ENCODE measurements at regions not wholly inside any gene's neighbourhood (a gene's known extent, or its start where the extent isn't known, plus 50 kb on each side); places are given as distances from the start of the nearest gene placed in this dataset.

DNA sequence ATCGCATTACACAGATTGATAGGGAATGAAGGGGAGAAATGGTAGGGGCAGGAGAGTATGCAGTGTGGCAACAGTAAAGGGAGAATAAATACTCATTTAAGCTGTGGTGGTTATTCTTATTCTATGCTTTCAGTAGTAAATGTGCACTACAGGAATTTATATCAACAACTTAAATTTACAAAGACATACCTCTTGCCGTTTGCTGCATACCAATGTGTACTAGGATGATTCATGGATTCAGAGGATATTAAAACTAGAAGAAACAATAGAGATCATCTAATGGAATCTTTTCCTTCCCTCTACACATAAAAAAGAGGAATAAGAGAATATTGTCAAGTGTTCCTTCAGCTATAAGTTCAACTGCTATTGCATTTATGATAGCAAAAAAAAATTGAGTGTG lies 103.3 kb upstream of the RASA1 start:
- H3K4me1 Mint-ChIP-seq: peaks cover 0 to 2% (median 0%) of the 10 kb centered on the region in 4 donors
- DNase-seq: no peak
- intact Hi-C loops (cut with micrococcal nuclease): no loop called here
- no peak overlapping the region for H3K27ac ChIP-seq (ENCODE audit: low read depth, low read length)
- H3K27ac Mint-ChIP-seq: no peak overlapping the region
- H3K9me3 Mint-ChIP-seq: no peaks in the 10 kb centered on the region
- H3K27me3 ChIP-seq (ENCODE audit: insufficient read depth, low read length): no peaks in the 10 kb centered on the region
- H3K36me3 ChIP-seq (ENCODE audit: insufficient read depth, low read length): no peaks in the 10 kb centered on the region
- no peaks in the 10 kb centered on the region for H3K27me3 Mint-ChIP-seq
- no peak overlapping the region for H3K4me3 Mint-ChIP-seq
- no peaks in the 10 kb centered on the region for H3K4me1 ChIP-seq (ENCODE audit: insufficient read depth, low read length)
- ChIA-PET POLR2A (ENCODE audit: partially characterized antibody) (no interaction called here), CTCF (ENCODE audit: partially characterized antibody) (interaction anchor here (1.0 kb wide), 1 partner anchor 17 kb away, joined by 3 read pairs; no protein-coding TSS in a partner anchor)
- no peak overlapping the region for H3K4me3 ChIP-seq (ENCODE audit: low read length in 2 of 2)
- H3K9me3 ChIP-seq (ENCODE audit: control insufficient read depth in 1 of 2, low read length in 2 of 2): no peaks in the 10 kb centered on the region
- no peaks in the 10 kb centered on the region for H3K36me3 Mint-ChIP-seq

- H3K9me3 ChIP-seq (ENCODE audit: control insufficient read depth in 1 of 2, low read length in 2 of 2): no peaks in the 10 kb centered on the region
- POLR2A ChIA-PET (ENCODE audit: partially characterized antibody): interaction anchor here (0.6 kb wide), 1 partner anchor 30 kb away, joined by 4 read pairs; no protein-coding TSS in a partner anchor
- peaks cover 0 to 1% (median 0%) of the 10 kb centered on the region in 8 donors for H3K9me3 Mint-ChIP-seq
- DNase-seq: no peak
- no peaks in the 10 kb centered on the region for H3K27me3 Mint-ChIP-seq
- no peak overlapping the region for H3K27ac ChIP-seq (ENCODE audit: low read depth, low read length)
- H3K36me3 ChIP-seq (ENCODE audit: insufficient read depth, low read length): no peaks in the 10 kb centered on the region
- no peak overlapping the region for H3K27ac Mint-ChIP-seq
- no peaks in the 10 kb centered on the region for H3K4me1 ChIP-seq (ENCODE audit: insufficient read depth, low read length)
- no peaks in the 10 kb centered on the region for H3K27me3 ChIP-seq (ENCODE audit: insufficient read depth, low read length)
- no peak overlapping the region for H3K4me3 ChIP-seq (ENCODE audit: low read length in 2 of 2)
- H3K4me3 Mint-ChIP-seq: no peak overlapping the region
- peaks cover 0 to 4% of the 10 kb centered on the region in 2 donors for H3K36me3 Mint-ChIP-seq
- peaks cover 0 to 5% (median 2%) of the 10 kb centered on the region in 4 donors for H3K4me1 Mint-ChIP-seq
- intact Hi-C loops (cut with micrococcal nuclease): no loop called here
- CTCF ChIA-PET (ENCODE audit: partially characterized antibody): no interaction called here
Measured at GRCh38 chr5:87169300-87169991, 98.2 kb upstream of the RASA1 start.

DNA sequence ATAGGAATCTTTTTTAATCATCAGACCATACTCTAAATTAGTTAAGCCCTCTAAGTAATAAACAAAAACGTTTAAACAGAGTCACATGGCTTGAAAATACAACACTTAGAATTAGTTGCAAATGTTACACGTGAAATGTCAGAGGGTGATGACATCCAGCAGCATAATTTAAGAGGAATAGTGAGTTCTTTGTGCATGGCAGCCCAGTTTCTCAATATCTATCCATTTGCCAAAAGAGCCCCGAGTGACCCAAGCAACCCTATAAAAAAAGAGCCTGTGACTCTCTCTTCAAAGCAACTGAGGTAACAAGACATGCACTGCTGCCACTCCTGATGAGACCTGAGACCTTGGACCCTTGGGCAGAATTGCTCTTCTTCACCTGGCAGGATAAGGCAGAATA lies 96.9 kb upstream of the RASA1 start:
- H3K4me3 ChIP-seq (ENCODE audit: low read length in 2 of 2): no peak overlapping the region
- ChIA-PET POLR2A (ENCODE audit: partially characterized antibody) (no interaction called here), CTCF (ENCODE audit: partially characterized antibody) (no interaction called here)
- no peak overlapping the region for H3K27ac Mint-ChIP-seq
- H3K36me3 ChIP-seq (ENCODE audit: insufficient read depth, low read length): no peaks in the 10 kb centered on the region
- H3K9me3 Mint-ChIP-seq: peaks cover 0 to 1% (median 0%) of the 10 kb centered on the region in 8 donors
- intact Hi-C loops (cut with micrococcal nuclease): no loop called here
- H3K36me3 Mint-ChIP-seq: peaks cover 0 to 4% of the 10 kb centered on the region in 2 donors
- H3K4me1 ChIP-seq (ENCODE audit: insufficient read depth, low read length): no peaks in the 10 kb centered on the region
- no peak overlapping the region for H3K27ac ChIP-seq (ENCODE audit: low read depth, low read length)
- H3K4me3 Mint-ChIP-seq: no peak overlapping the region
- H3K27me3 Mint-ChIP-seq: no peaks in the 10 kb centered on the region
- no peak for DNase-seq
- peaks cover 0 to 5% (median 2%) of the 10 kb centered on the region in 4 donors for H3K4me1 Mint-ChIP-seq
- H3K9me3 ChIP-seq (ENCODE audit: control insufficient read depth in 1 of 2, low read length in 2 of 2): no peaks in the 10 kb centered on the region
- H3K27me3 ChIP-seq (ENCODE audit: insufficient read depth, low read length): no peaks in the 10 kb centered on the region

GRCh38 chr5:87182649-87183048 lies 85.0 kb upstream of the RASA1 start:
- Mint-ChIP-seq H3K4me1 (peaks cover 12 to 22% (median 17%) of the 10 kb centered on the region in 4 donors), H3K4me3 (peak overlapping the region; percentile 22 to 91 (median 75)), H3K9me3 (no peaks in the 10 kb centered on the region), H3K27me3 (no peaks in the 10 kb centered on the region), H3K36me3 (no peaks in the 10 kb centered on the region), H3K27ac (peak overlapping the region in 4 of 7 donors; percentile 42 to 78 (median 70))
- Histone ChIP-seq H3K4me1 (ENCODE audit: insufficient read depth, low read length) (peaks cover 15% of the 10 kb centered on the region), H3K4me3 (ENCODE audit: low read length in 2 of 2) (peak overlapping the region in 1 of 2 donors; percentile 10), H3K27me3 (ENCODE audit: insufficient read depth, low read length) (no peaks in the 10 kb centered on the region), H3K9me3 (ENCODE audit: control insufficient read depth in 1 of 2, low read length in 2 of 2) (no peaks in the 10 kb centered on the region), H3K27ac (ENCODE audit: low read depth, low read length) (no peak overlapping the region), H3K36me3 (ENCODE audit: insufficient read depth, low read length) (no peaks in the 10 kb centered on the region)
- intact Hi-C loops (cut with micrococcal nuclease): loop anchor here (5.0 kb wide), 1 partner anchor 45 kb away; no protein-coding TSS in a partner anchor
- ChIA-PET CTCF (ENCODE audit: partially characterized antibody) (interaction anchor here (0.8 kb wide), 1 partner anchor 126 kb away, joined by 3 read pairs; no protein-coding TSS in a partner anchor), POLR2A (ENCODE audit: partially characterized antibody) (interaction anchor here (0.7 to 2.9 kb wide), 7 partner anchors 16 to 108 kb away, joined by 3 to 8 read pairs (median 3); no protein-coding TSS in a partner anchor)
- DNase-seq: peak in 4 of 5 donors; percentile 2 to 25 (median 8)

DNA sequence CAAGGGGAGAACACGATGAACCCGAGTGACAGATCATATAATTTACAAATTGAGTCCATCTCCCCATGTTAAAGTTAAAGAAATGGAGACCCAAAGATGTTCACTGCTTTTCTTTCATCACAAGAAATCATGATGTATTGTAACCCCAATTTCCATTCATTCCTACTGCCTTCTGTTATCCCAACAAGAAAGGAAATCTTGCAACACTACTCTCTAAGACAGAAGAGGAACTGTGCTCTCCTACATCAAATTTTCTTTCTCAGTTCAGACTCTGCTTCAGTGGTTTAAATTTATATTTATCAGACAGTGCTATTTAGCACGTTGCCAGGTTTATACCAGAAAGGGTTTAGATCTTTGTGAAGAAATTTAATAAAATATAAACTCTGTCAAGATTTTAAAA lies 83.8 kb upstream of the RASA1 start:
- ChIA-PET POLR2A (ENCODE audit: partially characterized antibody) (interaction anchor here (2.9 kb wide), 1 partner anchor 15 kb away, joined by 8 read pairs; no protein-coding TSS in a partner anchor), CTCF (ENCODE audit: partially characterized antibody) (interaction anchor here (0.6 kb wide), 1 partner anchor 152 kb away, joined by 3 read pairs; no protein-coding TSS in a partner anchor)
- H3K9me3 Mint-ChIP-seq: no peaks in the 10 kb centered on the region
- no peaks in the 10 kb centered on the region for H3K36me3 Mint-ChIP-seq
- Histone ChIP-seq H3K9me3 (ENCODE audit: control insufficient read depth in 1 of 2, low read length in 2 of 2) (no peaks in the 10 kb centered on the region), H3K4me3 (ENCODE audit: low read length in 2 of 2) (no peak overlapping the region), H3K27me3 (ENCODE audit: insufficient read depth, low read length) (no peaks in the 10 kb centered on the region), H3K36me3 (ENCODE audit: insufficient read depth, low read length) (no peaks in the 10 kb centered on the region), H3K4me1 (ENCODE audit: insufficient read depth, low read length) (peaks cover 15% of the 10 kb centered on the region), H3K27ac (ENCODE audit: low read depth, low read length) (no peak overlapping the region)
- H3K4me3 Mint-ChIP-seq: peak overlapping the region in 1 of 8 donors; percentile 26
- no peak for DNase-seq
- intact Hi-C loops (cut with micrococcal nuclease): loop anchor here (5.0 kb wide), 1 partner anchor 47 kb away; no protein-coding TSS in a partner anchor
- no peaks in the 10 kb centered on the region for H3K27me3 Mint-ChIP-seq
- H3K27ac Mint-ChIP-seq: no peak overlapping the region
- H3K4me1 Mint-ChIP-seq: peaks cover 12 to 22% (median 17%) of the 10 kb centered on the region in 4 donors

DNA sequence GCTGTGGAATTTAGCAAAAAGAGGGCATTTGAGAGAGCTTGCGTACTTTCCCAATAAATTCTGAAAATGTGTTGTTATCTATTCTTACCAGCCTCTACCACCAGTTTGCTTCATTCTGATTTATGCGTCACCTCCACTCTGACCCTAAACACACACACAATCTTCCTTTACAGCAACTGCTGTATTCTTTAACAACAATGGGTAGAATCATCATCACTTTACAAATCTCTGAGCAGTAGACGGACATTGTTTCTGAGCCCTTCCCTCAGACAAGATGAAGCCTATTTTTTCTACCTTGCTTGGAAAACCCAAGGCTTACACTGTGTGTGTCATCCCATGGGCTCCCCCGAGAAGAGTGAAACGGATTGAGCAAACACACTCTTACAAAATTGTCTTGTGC lies 83.1 kb upstream of the RASA1 start:
- intact Hi-C loops (cut with micrococcal nuclease): loop anchor here (5.0 kb wide), 1 partner anchor 47 kb away; no protein-coding TSS in a partner anchor
- ChIA-PET CTCF (ENCODE audit: partially characterized antibody) (no interaction called here), POLR2A (ENCODE audit: partially characterized antibody) (interaction anchor here (2.9 kb wide), 1 partner anchor 15 kb away, joined by 8 read pairs; no protein-coding TSS in a partner anchor)
- no peaks in the 10 kb centered on the region for H3K9me3 ChIP-seq (ENCODE audit: control insufficient read depth in 1 of 2, low read length in 2 of 2)
- H3K27ac ChIP-seq (ENCODE audit: low read depth, low read length): no peak overlapping the region
- H3K4me1 Mint-ChIP-seq: peaks cover 12 to 22% (median 17%) of the 10 kb centered on the region in 4 donors
- H3K9me3 Mint-ChIP-seq: no peaks in the 10 kb centered on the region
- no peaks in the 10 kb centered on the region for H3K27me3 ChIP-seq (ENCODE audit: insufficient read depth, low read length)
- H3K4me1 ChIP-seq (ENCODE audit: insufficient read depth, low read length): peaks cover 15% of the 10 kb centered on the region
- H3K27ac Mint-ChIP-seq: no peak overlapping the region
- no peaks in the 10 kb centered on the region for H3K36me3 Mint-ChIP-seq
- no peak for DNase-seq
- no peaks in the 10 kb centered on the region for H3K27me3 Mint-ChIP-seq
- H3K36me3 ChIP-seq (ENCODE audit: insufficient read depth, low read length): no peaks in the 10 kb centered on the region
- no peak overlapping the region for H3K4me3 Mint-ChIP-seq
- H3K4me3 ChIP-seq (ENCODE audit: low read length in 2 of 2): no peak overlapping the region

GRCh38 chr5:87185838-87186237 lies 81.8 kb upstream of the RASA1 start:
- Mint-ChIP-seq H3K4me1 (peaks cover 13 to 24% (median 21%) of the 10 kb centered on the region in 4 donors), H3K4me3 (no peak overlapping the region), H3K27me3 (no peaks in the 10 kb centered on the region), H3K36me3 (no peaks in the 10 kb centered on the region), H3K9me3 (no peaks in the 10 kb centered on the region), H3K27ac (peak overlapping the region in 1 of 7 donors; percentile 2)
- Histone ChIP-seq H3K4me3 (ENCODE audit: low read length in 2 of 2) (no peak overlapping the region), H3K4me1 (ENCODE audit: insufficient read depth, low read length) (peaks cover 15% of the 10 kb centered on the region), H3K9me3 (ENCODE audit: control insufficient read depth in 1 of 2, low read length in 2 of 2) (no peaks in the 10 kb centered on the region), H3K27ac (ENCODE audit: low read depth, low read length) (no peak overlapping the region), H3K36me3 (ENCODE audit: insufficient read depth, low read length) (no peaks in the 10 kb centered on the region), H3K27me3 (ENCODE audit: insufficient read depth, low read length) (no peaks in the 10 kb centered on the region)
- intact Hi-C loops (cut with micrococcal nuclease): no loop called here
- CTCF ChIA-PET (ENCODE audit: partially characterized antibody): no interaction called here
- POLR2A ChIA-PET (ENCODE audit: partially characterized antibody): no interaction called here
- DNase-seq: no peak

All from CD4-positive, alpha-beta memory T cell (primary cell).